ENCODE measurements at regions not wholly inside any gene's neighbourhood (a gene's known extent, or its start where the extent isn't known, plus 50 kb on each side); places are given as distances from the start of the nearest gene placed in this dataset.

GRCh38 chr2:157043786-157044185 lies 213.7 kb upstream of the GALNT5 start:
- DNase-seq (no peak), ATAC-seq (no peak)
- no peak overlapping the region for H3K4me3 ChIP-seq
- no peak overlapping the region for H3K27ac ChIP-seq
- no peaks in the 10 kb centered on the region for H3K27me3 ChIP-seq
- H3K36me3 ChIP-seq, result no peaks in the 10 kb centered on the region
- no peak for TF ChIP-seq CTCF (IDR thresholded peaks at IDR 0.05)
- H3K9me3 ChIP-seq, result no peaks in the 10 kb centered on the region
- no peaks in the 10 kb centered on the region for H3K4me1 ChIP-seq
- intact Hi-C loops (cut with DNase I), result no loop called here

GRCh38 chr2:157046396-157046795 lies 211.1 kb upstream of the GALNT5 start:
- intact Hi-C loops (cut with DNase I), result no loop called here
- Histone ChIP-seq H3K36me3 (no peaks in the 10 kb centered on the region), H3K27ac (no peak overlapping the region), H3K4me3 (no peak overlapping the region), H3K4me1 (no peaks in the 10 kb centered on the region), H3K27me3 (no peaks in the 10 kb centered on the region), H3K9me3 (no peaks in the 10 kb centered on the region)
- ATAC-seq (no peak), DNase-seq (no peak)
- no peak for TF ChIP-seq CTCF (IDR thresholded peaks at IDR 0.05)

- TF ChIP-seq CTCF (IDR thresholded peaks at IDR 0.05), result no peak
- intact Hi-C loops (cut with DNase I), result no loop called here
- H3K9me3 ChIP-seq, result no peaks in the 10 kb centered on the region
- H3K36me3 ChIP-seq, result no peaks in the 10 kb centered on the region
- H3K27me3 ChIP-seq, result no peaks in the 10 kb centered on the region
- DNase-seq (no peak), ATAC-seq (peak; percentile 53)
- no peak overlapping the region for H3K4me3 ChIP-seq
- no peaks in the 10 kb centered on the region for H3K4me1 ChIP-seq
- no peak overlapping the region for H3K27ac ChIP-seq
Measured at GRCh38 chr2:157052685-157053224, 204.8 kb upstream of the GALNT5 start.

- intact Hi-C loops (cut with DNase I), result no loop called here
- Histone ChIP-seq H3K9me3 (no peaks in the 10 kb centered on the region), H3K27me3 (no peaks in the 10 kb centered on the region), H3K27ac (no peak overlapping the region), H3K4me1 (no peaks in the 10 kb centered on the region), H3K4me3 (no peak overlapping the region), H3K36me3 (no peaks in the 10 kb centered on the region)
- no peak for ATAC-seq
- DNase-seq, result no peak
- no peak for TF ChIP-seq CTCF (IDR thresholded peaks at IDR 0.05)
Measured at GRCh38 chr2:157053876-157054275, 203.6 kb upstream of the GALNT5 start.

- Histone ChIP-seq H3K9me3 (no peaks in the 10 kb centered on the region), H3K4me3 (peak overlapping the region; percentile 9), H3K27me3 (no peaks in the 10 kb centered on the region), H3K36me3 (no peaks in the 10 kb centered on the region), H3K27ac (no peak overlapping the region), H3K4me1 (no peaks in the 10 kb centered on the region)
- peak; percentile 50 for TF ChIP-seq CTCF (IDR thresholded peaks at IDR 0.05)
- intact Hi-C loops (cut with DNase I), result no loop called here
- DNase-seq (no peak), ATAC-seq (no peak)
Measured at GRCh38 chr2:157055660-157056199, 201.8 kb upstream of the GALNT5 start.

- ATAC-seq, result peak; percentile 53
- Histone ChIP-seq H3K4me1 (no peaks in the 10 kb centered on the region), H3K27ac (peak overlapping the region; percentile 39), H3K36me3 (no peaks in the 10 kb centered on the region), H3K27me3 (no peaks in the 10 kb centered on the region), H3K9me3 (no peaks in the 10 kb centered on the region), H3K4me3 (peak overlapping the region; percentile 9)
- no peak for TF ChIP-seq CTCF (IDR thresholded peaks at IDR 0.05)
- DNase-seq, result no peak
- intact Hi-C loops (cut with DNase I), result no loop called here
Measured at GRCh38 chr2:157056200-157056676, 201.3 kb upstream of the GALNT5 start.
